HCT116 (cell line): ENCODE measurements at regions not wholly inside any gene's neighbourhood (a gene's known extent, or its start where the extent isn't known, plus 50 kb on each side); places are given as distances from the start of the nearest gene placed in this dataset.

ENCODE experiments used
- CTCF ChIP-seq, 3 experiments: fragments of 200-600 bp in 1 of 3; sonication (generic) in 1 of 3; IDR thresholded peaks in 2 of 3; conservative IDR thresholded peaks in 1 of 3; 2 replicates each; pipeline ENCODE4 v1.5.1; 2012 to 2017; ENCODE audit warnings: low read depth in 2 of 3, low read length in 2 of 3, antibody characterized with exemption in 1 of 3, borderline replicate concordance in 1 of 3, control low read depth in 1 of 3, mild to moderate bottlenecking in 1 of 3, mixed read lengths in 1 of 3, mixed run types in 1 of 3, moderate library complexity in 1 of 3; ENCODE audit not compliant: insufficient read depth in 1 of 3
- ELF1 ChIP-seq: IDR thresholded peaks from 2 replicates; pipeline ENCODE4 v1.6.1; 2012; ENCODE audit warnings: low read depth, borderline replicate concordance
- POLR2A ChIP-seq: IDR thresholded peaks from 2 replicates; pipeline ENCODE4 v1.7.0; 2011; ENCODE audit warnings: borderline replicate concordance; ENCODE audit not compliant: insufficient read depth, insufficient read length; ENCODE audit errors: extremely low read depth
- POLR2AphosphoS5 ChIP-seq: IDR thresholded peaks from 2 replicates; pipeline ENCODE4 v1.6.1; 2011; ENCODE audit warnings: mild to moderate bottlenecking, low read depth, low read length, moderate library complexity
- RAD21 ChIP-seq: IDR thresholded peaks from 2 replicates; pipeline ENCODE4 v1.6.1; 2012; ENCODE audit warnings: low read depth, mild to moderate bottlenecking
- TCF7L2 ChIP-seq: IDR thresholded peaks from 2 replicates; pipeline ENCODE4 v1.7.0; 2011; ENCODE audit warnings: borderline replicate concordance, inconsistent platforms; ENCODE audit not compliant: insufficient read depth, insufficient read length; ENCODE audit errors: extremely low read depth
- ZNF274 ChIP-seq: fragments of 200-500 bp; sonication (Bioruptor generic); IDR thresholded peaks from 2 replicates; pipeline ENCODE4 v1.6.1; 2014; ENCODE audit warnings: mild to moderate bottlenecking, low read depth, low read length, inconsistent platforms
- TF ChIP-seq, protein P1 (sequence below): IDR thresholded peaks from 2 replicates; pipeline ENCODE4 v1.6.1; 2012; ENCODE audit warnings: low read depth

- TF ChIP-seq RAD21 (no peak), POLR2A (no peak), ELF1 (no peak), ZNF274 (no peak), CTCF (IDR thresholded peaks at IDR 0.05 in 2 of 3, conservative IDR thresholded peaks at IDR 0.05 in 1 of 3; ENCODE audit: borderline replicate concordance in 1 of 3, insufficient read depth in 1 of 3, low read depth in 2 of 3, low read length in 2 of 3) (no peak), TCF7L2 (no peak), POLR2AphosphoS5 (no peak)
- TF ChIP-seq, protein P1, sequence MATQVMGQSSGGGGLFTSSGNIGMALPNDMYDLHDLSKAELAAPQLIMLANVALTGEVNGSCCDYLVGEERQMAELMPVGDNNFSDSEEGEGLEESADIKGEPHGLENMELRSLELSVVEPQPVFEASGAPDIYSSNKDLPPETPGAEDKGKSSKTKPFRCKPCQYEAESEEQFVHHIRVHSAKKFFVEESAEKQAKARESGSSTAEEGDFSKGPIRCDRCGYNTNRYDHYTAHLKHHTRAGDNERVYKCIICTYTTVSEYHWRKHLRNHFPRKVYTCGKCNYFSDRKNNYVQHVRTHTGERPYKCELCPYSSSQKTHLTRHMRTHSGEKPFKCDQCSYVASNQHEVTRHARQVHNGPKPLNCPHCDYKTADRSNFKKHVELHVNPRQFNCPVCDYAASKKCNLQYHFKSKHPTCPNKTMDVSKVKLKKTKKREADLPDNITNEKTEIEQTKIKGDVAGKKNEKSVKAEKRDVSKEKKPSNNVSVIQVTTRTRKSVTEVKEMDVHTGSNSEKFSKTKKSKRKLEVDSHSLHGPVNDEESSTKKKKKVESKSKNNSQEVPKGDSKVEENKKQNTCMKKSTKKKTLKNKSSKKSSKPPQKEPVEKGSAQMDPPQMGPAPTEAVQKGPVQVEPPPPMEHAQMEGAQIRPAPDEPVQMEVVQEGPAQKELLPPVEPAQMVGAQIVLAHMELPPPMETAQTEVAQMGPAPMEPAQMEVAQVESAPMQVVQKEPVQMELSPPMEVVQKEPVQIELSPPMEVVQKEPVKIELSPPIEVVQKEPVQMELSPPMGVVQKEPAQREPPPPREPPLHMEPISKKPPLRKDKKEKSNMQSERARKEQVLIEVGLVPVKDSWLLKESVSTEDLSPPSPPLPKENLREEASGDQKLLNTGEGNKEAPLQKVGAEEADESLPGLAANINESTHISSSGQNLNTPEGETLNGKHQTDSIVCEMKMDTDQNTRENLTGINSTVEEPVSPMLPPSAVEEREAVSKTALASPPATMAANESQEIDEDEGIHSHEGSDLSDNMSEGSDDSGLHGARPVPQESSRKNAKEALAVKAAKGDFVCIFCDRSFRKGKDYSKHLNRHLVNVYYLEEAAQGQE = no peak
Observed at GRCh38 chr12:130009961-130010360, 106.1 kb upstream of the TMEM132D start.
